Neural cell (in vitro differentiated cells): ENCODE measurements at regions not wholly inside any gene's neighbourhood (a gene's known extent, or its start where the extent isn't known, plus 50 kb on each side); places are given as distances from the start of the nearest gene placed in this dataset.

ENCODE experiments used
- H2AFZ ChIP-seq: fragments of 200-600, 300-800 bp; sonication (generic), shearing (Covaris generic); 2 replicates; pipeline ENCODE4 v1.6.0; 2014; ENCODE audit warnings: low read depth, mild to moderate bottlenecking, antibody characterized with exemption, low read length, moderate library complexity
- H3F3A ChIP-seq: fragments of 200-600 bp; shearing (Covaris generic); 2 replicates; pipeline ENCODE4 v1.6.1; 2016; ENCODE audit warnings: mild to moderate bottlenecking, moderate library complexity, mixed read lengths, antibody characterized with exemption, low read length; ENCODE audit not compliant: insufficient read depth, poor library complexity, severe bottlenecking
- H3K27ac ChIP-seq: fragments of 200-600, 300-800 bp; sonication (generic), shearing (Covaris generic); 2 replicates; pipeline ENCODE4 v1.5.1; 2014; ENCODE audit warnings: mild to moderate bottlenecking, low read length, moderate library complexity
- H3K27me3 ChIP-seq: fragments of 300-800, 200-600 bp; sonication (generic), shearing (Covaris generic); 2 replicates; pipeline ENCODE4 v1.6.0; 2014; ENCODE audit warnings: mild to moderate bottlenecking, low read depth, low read length, moderate library complexity; ENCODE audit not compliant: insufficient read depth
- H3K36me3 ChIP-seq: fragments of 300-800, 200-600 bp; sonication (generic), shearing (Covaris generic); 2 replicates; pipeline ENCODE4 v1.5.1; 2014; ENCODE audit warnings: mild to moderate bottlenecking, antibody characterized with exemption, low read length, moderate library complexity; ENCODE audit not compliant: insufficient read depth
- H3K4me2 ChIP-seq: fragments of 300-800, 200-600 bp; sonication (generic), shearing (Covaris generic); 2 replicates; pipeline ENCODE4 v1.6.0; 2014; ENCODE audit warnings: mild to moderate bottlenecking, low read length
- H3K4me3 ChIP-seq: fragments of 300-800, 200-600 bp; sonication (generic), shearing (Covaris generic); 2 replicates; pipeline ENCODE4 v1.5.1; 2014; ENCODE audit warnings: mild to moderate bottlenecking, low read length, moderate library complexity
- H3K79me2 ChIP-seq: fragments of 200-600 bp; shearing (Covaris generic); replicated peaks from 2 replicates; pipeline ENCODE4 v1.6.0; 2014; ENCODE audit warnings: mild to moderate bottlenecking, low read length, moderate library complexity; ENCODE audit not compliant: insufficient read depth
- H3K9ac ChIP-seq: fragments of 300-800, 200-600 bp; sonication (generic), shearing (Covaris generic); 2 replicates; pipeline ENCODE4 v1.6.1; 2016; ENCODE audit warnings: mild to moderate bottlenecking, low read length, mixed read lengths
- H3K9me2 ChIP-seq: fragments of 200-600 bp; shearing (Covaris generic); 2 replicates; pipeline ENCODE4 v1.6.1; 2016; ENCODE audit warnings: mild to moderate bottlenecking, low read length, mixed read lengths; ENCODE audit not compliant: insufficient read depth
- H3K9me3 ChIP-seq: fragments of 200-600, 300-800 bp; sonication (generic), shearing (Covaris generic); 2 replicates; pipeline ENCODE4 v1.6.1; 2016; ENCODE audit warnings: mild to moderate bottlenecking, mixed run types, low read length, moderate library complexity, mixed read lengths
- H4K20me1 ChIP-seq: fragments of 200-600 bp; shearing (Covaris generic); 2 replicates; pipeline ENCODE4 v1.6.1; 2016; ENCODE audit warnings: mild to moderate bottlenecking, mixed run types; ENCODE audit not compliant: insufficient read depth
- EP300 ChIP-seq: fragments of 450-650 bp; conservative IDR thresholded peaks from 2 replicates; pipeline ENCODE4 v1.6.1; 2014; ENCODE audit warnings: antibody characterized with exemption, mild to moderate bottlenecking, moderate library complexity; ENCODE audit not compliant: poor library complexity, severe bottlenecking
- EZH2 ChIP-seq: fragments of 200-600, 300-800 bp; shearing (Covaris generic), sonication (generic); IDR thresholded peaks from 2 replicates; pipeline ENCODE4 v1.6.1; 2014; ENCODE audit warnings: antibody characterized with exemption, low read length, borderline replicate concordance, mild to moderate bottlenecking; ENCODE audit not compliant: insufficient read depth, poor library complexity, severe bottlenecking
- MXI1 ChIP-seq: fragments of 450-650 bp; conservative IDR thresholded peaks from 2 replicates; pipeline ENCODE4 v1.6.1; 2014; ENCODE audit warnings: antibody characterized with exemption, mild to moderate bottlenecking; ENCODE audit not compliant: poor library complexity, severe bottlenecking
- POLR2AphosphoS5 ChIP-seq: IDR thresholded peaks from 2 replicates; pipeline ENCODE4 v1.6.1; 2012
- RAD21 ChIP-seq: fragments of 450-650 bp; conservative IDR thresholded peaks from 2 replicates; pipeline ENCODE4 v1.6.1; 2014; ENCODE audit warnings: antibody characterized with exemption, mild to moderate bottlenecking, moderate library complexity
- REST ChIP-seq: IDR thresholded peaks from 2 replicates; pipeline ENCODE4 v1.6.1; 2012; ENCODE audit warnings: borderline replicate concordance
- SMC3 ChIP-seq: fragments of 450-650 bp; conservative IDR thresholded peaks from 2 replicates; pipeline ENCODE4 v1.6.1; 2014; ENCODE audit warnings: antibody characterized with exemption, mild to moderate bottlenecking, moderate library complexity; ENCODE audit not compliant: poor library complexity
- TAF1 ChIP-seq: IDR thresholded peaks from 2 replicates; pipeline ENCODE4 v1.6.1; 2012; ENCODE audit warnings: low read depth
- TF ChIP-seq, protein P1 (sequence below): fragments of 450-650 bp; IDR thresholded peaks from 2 replicates; pipeline ENCODE4 v1.5.1; 2014; ENCODE audit warnings: antibody characterized with exemption, mild to moderate bottlenecking, moderate library complexity; ENCODE audit not compliant: poor library complexity, severe bottlenecking

DNA sequence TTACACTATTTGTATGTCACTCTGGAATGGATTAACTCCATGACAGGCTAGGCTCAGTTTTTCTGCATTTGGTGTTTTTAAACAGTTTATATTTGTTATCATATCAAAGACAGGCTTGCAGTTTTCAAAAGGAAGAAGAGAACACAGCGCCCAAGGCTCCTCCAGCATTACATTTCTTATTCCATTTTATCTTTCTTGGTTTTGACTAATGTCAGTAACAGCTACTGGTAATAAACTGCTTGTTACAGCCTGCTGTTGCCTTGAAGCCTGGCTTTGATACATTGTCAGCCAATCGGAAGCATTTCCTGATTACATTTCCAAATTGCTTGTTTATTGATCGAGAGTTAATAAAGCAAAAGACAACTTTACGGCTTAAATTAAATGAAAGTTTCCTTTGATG, 166.0 kb upstream of the MDFIC start:
- no peaks in the 10 kb centered on the region for H3K36me3 ChIP-seq
- no peaks in the 10 kb centered on the region for H4K20me1 ChIP-seq
- no peaks in the 10 kb centered on the region for H3K79me2 ChIP-seq
- no peak overlapping the region for H3K4me3 ChIP-seq
- TF ChIP-seq EP300 (no peak), RAD21 (no peak), TAF1 (no peak), POLR2AphosphoS5 (no peak), EZH2 (no peak), MXI1 (no peak), REST (no peak), SMC3 (no peak)
- TF ChIP-seq, protein P1, sequence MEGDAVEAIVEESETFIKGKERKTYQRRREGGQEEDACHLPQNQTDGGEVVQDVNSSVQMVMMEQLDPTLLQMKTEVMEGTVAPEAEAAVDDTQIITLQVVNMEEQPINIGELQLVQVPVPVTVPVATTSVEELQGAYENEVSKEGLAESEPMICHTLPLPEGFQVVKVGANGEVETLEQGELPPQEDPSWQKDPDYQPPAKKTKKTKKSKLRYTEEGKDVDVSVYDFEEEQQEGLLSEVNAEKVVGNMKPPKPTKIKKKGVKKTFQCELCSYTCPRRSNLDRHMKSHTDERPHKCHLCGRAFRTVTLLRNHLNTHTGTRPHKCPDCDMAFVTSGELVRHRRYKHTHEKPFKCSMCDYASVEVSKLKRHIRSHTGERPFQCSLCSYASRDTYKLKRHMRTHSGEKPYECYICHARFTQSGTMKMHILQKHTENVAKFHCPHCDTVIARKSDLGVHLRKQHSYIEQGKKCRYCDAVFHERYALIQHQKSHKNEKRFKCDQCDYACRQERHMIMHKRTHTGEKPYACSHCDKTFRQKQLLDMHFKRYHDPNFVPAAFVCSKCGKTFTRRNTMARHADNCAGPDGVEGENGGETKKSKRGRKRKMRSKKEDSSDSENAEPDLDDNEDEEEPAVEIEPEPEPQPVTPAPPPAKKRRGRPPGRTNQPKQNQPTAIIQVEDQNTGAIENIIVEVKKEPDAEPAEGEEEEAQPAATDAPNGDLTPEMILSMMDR, result no peak
- H3K9ac ChIP-seq, result no peak overlapping the region
- H3K4me2 ChIP-seq, result no peak overlapping the region
- no peaks in the 10 kb centered on the region for H3K9me2 ChIP-seq
- no peak overlapping the region for H2AFZ ChIP-seq
- no peaks in the 10 kb centered on the region for H3K9me3 ChIP-seq
- no peak overlapping the region for H3K27ac ChIP-seq
- no peaks in the 10 kb centered on the region for H3K27me3 ChIP-seq
- H3F3A ChIP-seq, result no peaks in the 10 kb centered on the region

GRCh38 chr7:114758661-114759227, 163.2 kb upstream of the MDFIC start:
- Histone ChIP-seq H3K79me2 (no peaks in the 10 kb centered on the region), H3K36me3 (no peaks in the 10 kb centered on the region), H4K20me1 (no peaks in the 10 kb centered on the region), H3K27ac (no peak overlapping the region), H3F3A (no peaks in the 10 kb centered on the region), H3K9me2 (no peaks in the 10 kb centered on the region), H3K9me3 (no peaks in the 10 kb centered on the region), H3K9ac (no peak overlapping the region), H3K27me3 (no peaks in the 10 kb centered on the region), H2AFZ (no peak overlapping the region), H3K4me3 (no peak overlapping the region), H3K4me2 (no peak overlapping the region)
- no peak for TF ChIP-seq POLR2AphosphoS5
- no peak for TF ChIP-seq REST
- no peak for TF ChIP-seq TAF1
- TF ChIP-seq, protein P1, result no peak
- TF ChIP-seq EP300, result no peak
- no peak for TF ChIP-seq SMC3
- no peak for TF ChIP-seq MXI1
- no peak for TF ChIP-seq RAD21
- no peak for TF ChIP-seq EZH2
